Fibroblast of lung (primary cell): ENCODE measurements at regions not wholly inside any gene's neighbourhood (a gene's known extent, or its start where the extent isn't known, plus 50 kb on each side); places are given as distances from the start of the nearest gene placed in this dataset.

Experiments
- DNase-seq, 2 donors: peaks; one replicate each; pipeline versions ENCODE4 v3.0.0 to v3.0.0-alpha.2; 2010; ENCODE audit warnings: low read depth in 2 of 2
- H2AFZ ChIP-seq: 2 replicates; pipeline ENCODE4 v1.5.1; 2012; ENCODE audit warnings: low read length, control low read depth, inconsistent platforms
- H3K27ac ChIP-seq: 2 replicates; pipeline ENCODE4 v1.5.1; 2011; ENCODE audit warnings: low read length, control low read depth; ENCODE audit not compliant: insufficient read depth
- H3K27me3 ChIP-seq: 2 replicates; pipeline ENCODE4 v1.5.1; 2011; ENCODE audit warnings: mild to moderate bottlenecking, low read length; ENCODE audit not compliant: control insufficient read depth, insufficient read depth
- H3K36me3 ChIP-seq: 2 replicates; pipeline ENCODE4 v1.5.1; 2011; ENCODE audit warnings: low read length; ENCODE audit not compliant: control insufficient read depth, insufficient read depth
- H3K4me1 ChIP-seq: 2 replicates; pipeline ENCODE4 v1.5.1; 2011; ENCODE audit warnings: low read length; ENCODE audit not compliant: control insufficient read depth, insufficient read depth; ENCODE audit errors: extremely low read depth
- H3K4me2 ChIP-seq: 2 replicates; pipeline ENCODE4 v1.5.1; 2011; ENCODE audit warnings: low read length, control low read depth; ENCODE audit not compliant: insufficient read depth; ENCODE audit errors: extremely low read depth
- H3K4me3 ChIP-seq, 4 experiments: fragments of 200-600 bp in 1 of 4; sonication (generic) in 1 of 4; replicated peaks in 1 of 4; 2 replicates each; pipeline ENCODE4 v1.5.1; 2011 to 2016; ENCODE audit warnings: low read length in 4 of 4, low read depth in 3 of 4, mild to moderate bottlenecking in 3 of 4, control low read depth in 2 of 4, inconsistent platforms in 1 of 4, mixed read lengths in 1 of 4; ENCODE audit not compliant: insufficient read depth in 1 of 4; ENCODE audit errors: control extremely low read depth in 1 of 4
- H3K79me2 ChIP-seq: 2 replicates; pipeline ENCODE4 v1.5.1; 2012; ENCODE audit warnings: mild to moderate bottlenecking, low read length, inconsistent platforms; ENCODE audit not compliant: control insufficient read depth, insufficient read depth
- H3K9ac ChIP-seq: 2 replicates; pipeline ENCODE4 v1.5.1; 2011; ENCODE audit warnings: mild to moderate bottlenecking, low read length, control low read depth; ENCODE audit not compliant: insufficient read depth
- H3K9me3 ChIP-seq: 2 replicates; pipeline ENCODE4 v1.5.1; 2012; ENCODE audit warnings: low read depth, low read length; ENCODE audit not compliant: control insufficient read depth, insufficient read depth
- H4K20me1 ChIP-seq: 2 replicates; pipeline ENCODE4 v1.5.1; 2011; ENCODE audit warnings: low read length; ENCODE audit not compliant: control insufficient read depth, insufficient read depth; ENCODE audit errors: extremely low read depth
- CTCF ChIP-seq, 2 donors: IDR thresholded peaks in 1 of 2; conservative IDR thresholded peaks in 1 of 2; 1 replicate in 1 of 2; 2 replicates in 1 of 2; pipeline ENCODE4 v1.5.1; 2011 to 2012; ENCODE audit warnings: low read length in 2 of 2, control low read depth in 1 of 2, inconsistent platforms in 1 of 2, low read depth in 1 of 2, mild to moderate bottlenecking in 1 of 2
- EZH2 ChIP-seq: IDR thresholded peaks from 2 replicates; pipeline ENCODE4 v1.5.1; 2012; ENCODE audit warnings: low read length, control low read depth, mild to moderate bottlenecking; ENCODE audit errors: missing control alignments

- H3K27ac ChIP-seq = no peak overlapping the region
- no peak for DNase-seq
- TF ChIP-seq CTCF (conservative IDR thresholded peaks at IDR 0.05 in 1 of 2, IDR thresholded peaks at IDR 0.05 in 1 of 2; ENCODE audit: low read depth in 1 of 2, low read length in 2 of 2) = no peak
- no peak for TF ChIP-seq EZH2
- no peaks in the 10 kb centered on the region for H3K79me2 ChIP-seq
- H3K9me3 ChIP-seq = no peaks in the 10 kb centered on the region
- H3K4me1 ChIP-seq = no peaks in the 10 kb centered on the region
- no peak overlapping the region for H2AFZ ChIP-seq
- no peaks in the 10 kb centered on the region for H3K36me3 ChIP-seq
- H3K27me3 ChIP-seq = no peaks in the 10 kb centered on the region
- no peak overlapping the region for H3K9ac ChIP-seq
- H3K4me2 ChIP-seq = no peak overlapping the region
- H4K20me1 ChIP-seq = no peaks in the 10 kb centered on the region
- no peak overlapping the region for H3K4me3 ChIP-seq
These were observed 443.4 kb downstream of the NTRK2 start for GRCh38 chr9:85112933-85113418.

GRCh38 chr9:85112391-85112790, 442.9 kb downstream of the NTRK2 start:
- no peak overlapping the region for H3K4me2 ChIP-seq
- H3K4me1 ChIP-seq = no peaks in the 10 kb centered on the region
- H3K9ac ChIP-seq = no peak overlapping the region
- DNase-seq = no peak
- no peaks in the 10 kb centered on the region for H4K20me1 ChIP-seq
- H3K27me3 ChIP-seq = no peaks in the 10 kb centered on the region
- H3K9me3 ChIP-seq = no peaks in the 10 kb centered on the region
- TF ChIP-seq CTCF (conservative IDR thresholded peaks at IDR 0.05 in 1 of 2, IDR thresholded peaks at IDR 0.05 in 1 of 2; ENCODE audit: low read depth in 1 of 2, low read length in 2 of 2) = no peak
- no peak for TF ChIP-seq EZH2
- H3K79me2 ChIP-seq = no peaks in the 10 kb centered on the region
- no peak overlapping the region for H3K27ac ChIP-seq
- H2AFZ ChIP-seq = no peak overlapping the region
- no peak overlapping the region for H3K4me3 ChIP-seq
- no peaks in the 10 kb centered on the region for H3K36me3 ChIP-seq

GRCh38 chr9:85108746-85109145, 439.2 kb downstream of the NTRK2 start:
- Histone ChIP-seq H3K4me1 (no peaks in the 10 kb centered on the region), H3K79me2 (no peaks in the 10 kb centered on the region), H3K4me3 (no peak overlapping the region), H3K27me3 (no peaks in the 10 kb centered on the region), H3K9me3 (no peaks in the 10 kb centered on the region), H3K36me3 (no peaks in the 10 kb centered on the region), H2AFZ (no peak overlapping the region), H3K27ac (no peak overlapping the region), H4K20me1 (no peaks in the 10 kb centered on the region), H3K4me2 (no peak overlapping the region), H3K9ac (no peak overlapping the region)
- no peak for TF ChIP-seq EZH2
- TF ChIP-seq CTCF (conservative IDR thresholded peaks at IDR 0.05 in 1 of 2, IDR thresholded peaks at IDR 0.05 in 1 of 2; ENCODE audit: low read depth in 1 of 2, low read length in 2 of 2) = no peak
- no peak for DNase-seq
